Myocyte (in vitro differentiated cells): ENCODE measurements at regions not wholly inside any gene's neighbourhood (a gene's known extent, or its start where the extent isn't known, plus 50 kb on each side); places are given as distances from the start of the nearest gene placed in this dataset.

Source experiments
- DNase-seq: peaks from one replicate; pipeline ENCODE4 v3.0.0-alpha.2; 2012; ENCODE audit warnings: low read depth

DNA sequence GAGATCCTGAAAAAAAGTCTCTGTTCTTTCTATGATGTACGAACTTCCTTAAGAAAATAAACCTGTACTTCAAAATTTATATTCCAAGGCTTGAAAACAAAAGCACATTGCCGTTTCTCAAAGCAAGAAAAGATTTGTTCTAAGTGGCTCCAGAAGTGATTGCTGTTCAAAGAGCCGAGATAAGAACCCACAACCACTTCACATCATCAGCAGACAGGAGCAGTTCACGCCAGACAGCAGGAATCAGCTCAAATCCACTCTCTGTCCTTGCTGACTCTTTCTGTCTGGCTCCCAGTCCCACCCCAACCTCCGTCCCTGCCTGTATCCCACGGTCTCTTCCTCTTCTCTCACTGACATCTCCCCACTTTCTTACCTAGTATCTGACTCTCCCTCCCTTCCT is 85.0 kb upstream of the MYOCD start:
- no peak for DNase-seq

DNA sequence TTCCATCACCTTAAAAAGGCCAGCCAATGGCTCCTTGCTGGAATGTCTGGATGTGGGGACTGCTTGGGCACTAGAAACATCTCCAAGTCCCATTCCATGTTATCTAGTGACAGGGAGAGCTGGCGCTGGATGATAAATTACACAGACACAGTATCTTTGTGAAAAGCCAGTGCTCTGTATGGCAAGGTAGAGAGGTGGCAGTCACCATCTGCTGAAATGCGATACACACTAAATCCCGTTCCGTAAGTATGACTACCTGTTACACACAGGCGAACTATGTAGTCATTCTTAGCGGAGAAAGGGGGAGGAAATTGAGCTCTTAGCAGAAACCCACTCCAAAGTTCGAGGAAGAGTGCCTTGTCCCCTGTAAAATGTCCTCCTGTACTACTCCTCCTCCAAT is 81.0 kb upstream of the MYOCD start:
- no peak for DNase-seq

DNA sequence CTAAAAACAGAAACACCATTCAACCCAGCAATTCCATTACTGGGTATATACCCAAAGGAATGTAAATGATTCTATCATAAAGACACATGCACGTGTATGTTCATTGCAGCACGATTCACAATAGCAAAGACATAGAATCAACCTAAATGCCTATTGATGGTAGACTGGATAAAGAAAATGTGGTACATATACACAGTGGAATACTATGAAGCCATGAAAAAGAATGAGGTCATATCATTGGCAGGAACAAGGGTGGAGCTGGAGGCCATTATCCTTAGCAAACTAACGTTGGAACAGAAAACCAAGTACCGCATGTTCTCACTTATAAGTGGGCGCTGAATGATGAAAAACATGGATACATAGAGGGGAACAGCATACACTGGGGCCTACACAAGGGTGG is 77.2 kb upstream of the MYOCD start:
- DNase-seq = no peak

DNA sequence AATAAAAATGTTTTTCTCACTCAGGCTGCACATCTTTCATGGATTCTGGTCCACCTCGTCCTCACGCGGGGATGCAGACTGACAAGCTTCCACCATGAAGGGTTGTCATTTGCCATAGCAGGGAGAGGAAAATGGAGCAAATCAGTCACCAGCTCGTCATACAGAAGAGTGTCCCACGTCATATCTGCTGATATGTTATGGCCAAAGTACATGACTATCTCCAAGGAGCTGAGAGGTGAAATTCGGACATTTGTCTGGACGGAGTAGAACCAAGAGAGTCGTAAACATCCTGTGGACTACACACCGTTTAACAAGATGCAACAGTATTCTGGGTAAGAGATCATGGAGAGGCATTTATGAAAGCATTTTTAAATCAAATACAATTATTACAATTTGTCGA is 75.3 kb upstream of the MYOCD start:
- no peak for DNase-seq

DNA sequence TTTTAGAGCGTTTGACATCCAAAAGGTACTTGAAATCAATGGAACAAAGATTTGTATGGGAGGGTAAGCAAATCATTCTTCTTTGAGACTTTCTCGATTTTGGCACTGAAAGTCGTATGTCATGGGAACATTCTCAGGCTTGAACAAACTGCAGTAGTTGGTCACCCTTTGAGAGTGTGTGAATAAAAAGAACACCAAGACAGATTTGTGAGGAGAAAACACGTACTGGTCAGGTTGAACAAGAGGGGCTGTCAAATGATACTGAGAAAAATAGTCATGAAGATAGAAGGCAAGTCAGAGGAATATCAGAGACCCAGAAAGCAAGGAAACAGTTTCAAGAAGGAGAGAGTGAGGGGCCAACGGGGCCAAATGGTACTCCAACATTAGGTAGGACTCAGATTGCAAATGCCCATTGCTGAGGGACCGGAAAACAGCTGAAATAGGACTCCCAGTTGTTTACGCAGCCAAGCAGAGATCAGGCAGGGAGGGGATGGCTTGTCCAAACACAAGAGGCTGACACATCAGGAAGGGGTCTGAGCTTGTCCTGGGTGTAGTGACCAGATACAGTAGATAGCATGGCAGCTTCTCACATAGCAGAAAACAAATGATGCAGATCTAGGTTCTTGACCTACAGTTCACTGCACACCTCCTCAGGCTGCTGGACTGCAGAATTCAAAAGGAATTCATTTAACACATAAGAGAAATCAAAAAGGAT is 74.5 kb upstream of the MYOCD start:
- no peak for DNase-seq

DNA sequence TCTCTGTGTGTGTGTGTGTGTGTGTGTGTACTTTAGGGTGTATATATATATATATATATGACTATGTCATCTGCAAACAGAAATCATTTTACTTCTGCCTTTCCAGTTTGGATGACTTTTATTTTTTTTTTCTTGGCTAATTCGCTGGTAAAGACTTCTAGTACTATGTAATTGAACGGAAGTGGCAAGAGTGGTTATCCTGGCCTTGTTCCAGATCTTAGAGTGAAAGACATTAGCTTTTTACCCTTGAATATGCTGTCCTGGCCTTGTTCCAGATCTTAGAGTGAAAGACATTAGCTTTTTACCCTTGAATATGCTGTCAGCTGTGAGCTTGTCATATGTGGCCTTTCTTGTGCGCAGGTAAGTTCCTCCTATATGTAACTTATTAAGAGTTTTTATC is 72.7 kb upstream of the MYOCD start:
- DNase-seq = no peak

DNA sequence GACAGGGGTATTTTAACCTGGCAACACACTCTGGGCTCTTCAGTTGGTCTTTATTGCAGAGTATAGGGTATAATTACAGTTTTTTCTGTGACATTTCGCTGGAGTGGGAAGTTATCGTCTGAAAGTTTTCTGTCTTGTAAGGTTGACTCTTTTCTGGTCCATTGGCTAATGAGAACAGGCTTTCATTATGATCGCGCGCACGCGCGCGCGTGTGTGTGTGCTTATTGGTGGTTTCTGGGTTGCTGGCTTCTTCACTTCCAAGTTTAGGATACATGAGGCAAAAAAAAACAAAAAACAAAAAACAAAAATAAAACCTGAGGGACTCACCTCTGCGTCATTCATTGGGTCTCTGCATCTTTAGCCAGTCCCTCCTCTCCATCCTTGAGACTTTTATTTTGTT is 68.7 kb upstream of the MYOCD start:
- DNase-seq = no peak

DNA sequence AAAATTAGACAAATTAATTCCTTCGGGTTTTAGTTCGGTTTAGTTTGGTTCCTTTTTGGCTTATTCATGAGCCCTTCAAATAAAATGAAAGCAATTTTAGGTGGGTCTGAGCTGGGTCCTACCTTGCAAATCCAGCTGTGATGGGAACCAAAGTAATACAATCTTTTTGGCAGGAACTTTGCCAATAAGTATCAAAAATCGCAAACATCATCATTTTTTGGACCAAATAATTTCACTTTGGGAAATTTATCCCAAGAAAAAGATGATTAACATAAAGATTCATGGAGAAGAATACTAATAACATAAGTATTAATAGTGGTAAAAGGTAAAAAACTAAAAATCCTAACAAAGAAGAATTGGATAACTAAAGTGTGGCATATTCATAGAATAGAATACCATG is 67.8 kb upstream of the MYOCD start:
- no peak for DNase-seq

DNA sequence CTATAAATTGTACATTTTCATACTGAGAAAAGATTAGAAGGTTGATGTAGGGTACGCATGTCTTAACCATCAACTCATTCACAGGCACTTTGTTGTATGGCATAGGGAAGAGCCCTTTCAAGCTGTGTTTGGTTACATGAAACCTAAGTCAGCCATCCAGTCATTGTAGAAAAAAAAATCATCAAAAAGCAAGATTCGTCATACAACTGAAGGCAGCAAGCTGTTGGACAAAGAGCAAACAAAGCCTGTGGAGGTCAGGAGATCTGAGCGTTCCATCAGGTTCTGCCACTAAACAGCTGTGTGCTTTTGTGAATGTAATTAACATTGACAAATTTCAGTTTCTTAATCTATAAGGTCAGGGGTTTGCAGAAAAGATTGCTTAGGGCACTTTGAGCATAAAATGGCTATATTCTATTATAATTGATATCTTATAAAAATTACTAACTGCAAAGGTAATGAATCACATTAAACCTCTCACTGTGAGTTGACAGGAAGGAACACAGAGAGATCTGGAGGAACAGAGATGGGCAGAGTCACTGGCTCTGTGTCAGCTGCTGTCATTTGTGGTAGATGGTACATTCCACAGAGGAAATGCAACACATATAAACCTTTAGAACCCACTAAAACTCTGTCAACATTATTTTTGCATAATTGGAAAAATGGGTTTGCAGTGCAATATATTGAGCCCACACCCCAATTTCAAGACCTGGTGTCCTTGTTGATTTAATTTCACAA is 66.3 kb upstream of the MYOCD start:
- peak; percentile 50 for DNase-seq

DNA sequence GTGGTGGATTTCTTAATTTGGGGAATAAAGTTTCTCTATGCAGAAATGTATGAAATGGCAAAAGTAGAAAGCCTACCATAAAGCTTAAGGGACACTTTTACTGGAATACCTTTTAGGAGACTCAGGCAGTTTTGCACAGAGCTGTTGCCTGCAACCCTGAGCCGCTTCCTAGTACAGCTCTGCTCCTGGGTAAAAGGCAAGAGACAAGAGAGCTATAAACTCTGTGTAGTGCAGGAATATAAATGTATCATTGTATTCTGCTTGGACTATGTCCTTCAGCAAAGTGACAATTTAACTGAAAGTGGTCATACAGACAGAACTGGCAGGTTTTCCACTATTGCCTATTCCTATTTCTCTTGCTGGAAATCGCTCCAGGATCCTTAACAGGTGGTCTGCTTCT is 65.3 kb upstream of the MYOCD start:
- no peak for DNase-seq

DNA sequence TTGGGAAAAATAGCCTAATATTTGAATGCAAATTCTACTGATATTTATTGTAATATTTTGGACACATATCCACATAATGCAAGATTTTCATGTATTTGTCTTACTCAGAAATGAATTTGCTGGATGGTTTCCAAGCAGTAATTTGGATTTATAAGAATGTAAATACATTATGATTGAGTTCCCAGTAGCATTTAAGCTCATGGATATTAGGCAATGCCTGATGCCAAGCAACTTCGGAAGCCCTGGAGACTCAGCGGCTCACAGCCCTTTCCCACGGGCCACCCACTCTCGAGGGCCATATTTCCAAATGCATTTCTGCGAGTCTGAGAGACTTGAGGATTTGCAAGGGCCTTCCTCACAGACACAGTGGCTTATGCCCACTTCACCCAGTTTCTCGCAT is 62.1 kb upstream of the MYOCD start:
- DNase-seq = no peak

DNA sequence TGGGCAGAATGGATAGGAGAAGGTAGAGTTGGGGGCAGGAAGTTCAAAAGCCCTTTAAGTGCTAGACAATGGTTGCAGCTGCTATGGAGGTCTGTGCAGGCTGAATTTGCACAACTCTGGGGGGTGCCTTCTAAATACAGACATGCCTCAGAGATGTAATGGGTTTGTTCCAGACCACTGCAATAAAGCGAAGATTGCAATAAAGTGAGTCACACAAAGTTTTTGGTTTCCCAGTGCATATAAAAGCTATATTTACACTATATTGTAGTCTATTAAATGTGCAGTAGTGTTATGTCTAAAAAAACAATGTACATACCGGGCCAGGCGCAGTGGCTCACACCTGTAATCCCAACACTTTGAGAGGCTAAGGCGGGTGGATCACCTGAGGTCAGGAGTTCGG is 60.5 kb upstream of the MYOCD start:
- DNase-seq = no peak

DNA sequence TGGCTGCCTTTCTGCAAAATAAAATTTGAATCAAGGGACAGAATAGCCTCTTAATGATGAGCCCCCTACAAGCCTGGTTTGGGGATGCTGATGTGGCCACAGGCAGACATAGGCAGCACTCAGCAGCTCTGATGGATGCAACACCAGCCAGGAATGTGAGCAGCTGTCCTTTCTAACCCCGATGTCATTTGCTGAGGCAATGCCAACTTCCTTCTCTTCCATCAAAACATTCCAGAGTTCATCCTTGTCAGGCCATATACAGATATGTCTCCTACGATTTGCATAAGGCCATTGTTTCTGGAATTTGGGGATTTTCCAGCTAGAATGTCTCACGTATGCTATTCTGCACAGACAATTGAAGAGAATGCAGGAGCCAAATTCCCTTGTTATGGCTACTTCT is 52.1 kb upstream of the MYOCD start:
- peak; percentile 81 for DNase-seq
